ENCODE measurements at regions not wholly inside any gene's neighbourhood (a gene's known extent, or its start where the extent isn't known, plus 50 kb on each side); places are given as distances from the start of the nearest gene placed in this dataset.
A peak's percentile ranks its signal among the peaks of the same experiment; 100 is the strongest.

DNA sequence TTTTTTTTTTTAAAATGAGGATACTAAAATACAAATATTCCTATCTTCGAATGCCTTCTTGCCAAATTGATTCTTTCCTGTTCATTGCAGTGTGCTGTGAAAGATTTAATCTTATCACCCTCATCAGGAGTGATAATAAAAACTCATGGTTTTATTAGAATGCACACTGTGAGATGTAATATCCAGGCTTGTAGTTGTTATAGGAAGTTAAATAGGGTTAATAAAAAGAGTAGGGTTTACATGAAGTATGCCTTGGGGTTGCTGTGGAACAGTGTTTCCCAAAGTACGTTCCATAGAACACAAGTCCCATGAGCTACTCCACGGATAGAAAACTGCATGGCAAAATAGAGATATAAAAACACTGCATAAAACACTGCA is 191.9 kb downstream of the SPP2 start:
- DNase-seq (ENCODE audit: low spot score) = no peak
- in situ Hi-C loops (cut with HindIII; ENCODE audit: low sequenced_read_pairs) = no loop called here

- in situ Hi-C loops (cut with HindIII; ENCODE audit: low sequenced_read_pairs) = no loop called here
- DNase-seq (ENCODE audit: low spot score) = no peak
Measured at GRCh38 chr2:234241656-234242458, 191.4 kb downstream of the SPP2 start.

DNA sequence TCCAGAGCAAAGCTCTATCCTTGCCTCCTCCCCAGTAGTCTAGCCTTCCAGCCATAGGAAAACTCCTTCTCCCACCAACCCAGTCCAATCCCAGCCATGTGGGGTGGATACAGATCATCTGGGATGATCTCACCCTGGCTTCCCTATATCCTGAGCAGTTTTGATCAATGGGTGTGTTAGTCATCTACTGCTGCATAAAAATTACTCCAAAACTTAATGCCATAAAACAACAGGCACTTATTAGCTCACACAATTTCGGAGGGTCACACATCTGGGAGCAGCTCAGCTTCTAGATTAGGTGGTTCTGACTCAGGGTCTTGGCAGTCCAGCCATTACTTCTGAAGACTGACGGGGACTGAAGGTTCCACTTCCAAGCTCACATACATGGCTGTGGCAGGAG is 190.4 kb downstream of the SPP2 start:
- no peak for DNase-seq (ENCODE audit: low spot score)
- in situ Hi-C loops (cut with HindIII; ENCODE audit: low sequenced_read_pairs) = no loop called here

- in situ Hi-C loops (cut with HindIII; ENCODE audit: low sequenced_read_pairs) = no loop called here
- DNase-seq (ENCODE audit: low spot score) = no peak
Measured at GRCh38 chr2:234235191-234235590, 184.7 kb downstream of the SPP2 start.

- in situ Hi-C loops (cut with HindIII; ENCODE audit: low sequenced_read_pairs) = no loop called here
- no peak for DNase-seq (ENCODE audit: low spot score)
Measured at GRCh38 chr2:234231460-234231859, 181.0 kb downstream of the SPP2 start.

GRCh38 chr2:234219046-234219310 is 168.5 kb downstream of the SPP2 start:
- no peak for DNase-seq (ENCODE audit: low spot score)
- in situ Hi-C loops (cut with HindIII; ENCODE audit: low sequenced_read_pairs) = no loop called here

DNA sequence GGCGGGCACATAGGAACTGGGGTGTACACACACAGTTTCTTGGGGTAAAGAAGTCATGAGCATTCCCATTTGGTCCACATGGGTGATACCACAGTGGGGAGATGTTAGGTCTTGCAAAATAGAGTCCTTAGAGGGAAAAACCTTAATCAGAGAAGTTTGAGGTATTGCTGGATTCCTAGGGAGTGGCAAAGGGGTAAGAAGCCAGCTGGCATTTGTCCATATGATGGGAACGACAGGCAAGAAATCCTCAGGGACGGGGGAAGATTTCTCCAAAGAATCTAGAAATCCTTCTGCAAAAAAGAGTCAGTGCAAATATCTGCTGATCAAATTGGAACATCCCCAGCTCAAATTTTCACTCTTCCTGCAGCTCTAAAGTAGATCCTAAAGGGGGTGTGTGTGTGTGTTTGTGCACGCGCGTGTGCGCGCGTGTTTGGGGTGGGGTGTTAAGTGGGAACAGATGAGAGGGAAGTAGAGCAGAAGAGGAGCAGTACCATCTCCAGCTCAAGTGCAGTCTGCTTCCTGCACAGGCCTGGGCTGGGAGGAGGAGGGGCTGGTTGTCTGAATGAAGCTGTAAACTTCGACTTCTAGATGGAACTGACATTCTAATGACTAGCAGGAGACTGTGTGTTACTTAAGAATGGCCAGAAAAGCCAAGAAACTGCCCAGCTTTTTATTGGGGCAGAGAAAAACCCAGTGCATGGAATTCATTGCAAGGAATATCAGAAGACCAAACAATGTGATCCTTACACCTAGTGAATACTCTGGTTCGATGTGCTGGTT is 168.0 kb downstream of the SPP2 start:
- in situ Hi-C loops (cut with HindIII; ENCODE audit: low sequenced_read_pairs) = no loop called here
- no peak for DNase-seq (ENCODE audit: low spot score)

- DNase-seq (ENCODE audit: low spot score) = no peak
- in situ Hi-C loops (cut with HindIII; ENCODE audit: low sequenced_read_pairs) = no loop called here
Measured at GRCh38 chr2:234212534-234212933, 162.0 kb downstream of the SPP2 start.

GRCh38 chr2:234211797-234212196 is 161.3 kb downstream of the SPP2 start:
- in situ Hi-C loops (cut with HindIII; ENCODE audit: low sequenced_read_pairs) = no loop called here
- DNase-seq (ENCODE audit: low spot score) = no peak

- no peak for DNase-seq (ENCODE audit: low spot score)
- in situ Hi-C loops (cut with HindIII; ENCODE audit: low sequenced_read_pairs) = no loop called here
Measured at GRCh38 chr2:234206738-234207137, 156.2 kb downstream of the SPP2 start.

DNA sequence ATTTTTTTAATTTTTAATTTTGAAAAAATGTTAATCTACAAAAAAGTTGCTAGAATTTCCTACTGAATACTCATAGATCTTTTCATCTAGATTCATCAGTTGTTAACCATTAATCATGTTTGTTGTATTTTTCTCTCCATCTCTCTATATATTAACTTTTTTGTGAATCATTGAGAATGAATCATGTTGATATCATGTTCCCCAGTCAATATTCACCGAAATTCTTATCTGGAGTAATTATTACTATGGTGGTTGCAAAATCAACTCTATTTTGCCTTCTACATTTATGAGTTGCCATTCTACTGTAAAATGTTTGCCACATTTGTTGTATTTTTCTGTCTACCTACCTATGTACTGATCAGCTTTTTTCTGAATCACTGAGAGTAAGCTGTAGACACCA is 154.0 kb downstream of the SPP2 start:
- no peak for DNase-seq (ENCODE audit: low spot score)
- in situ Hi-C loops (cut with HindIII; ENCODE audit: low sequenced_read_pairs) = no loop called here

DNA sequence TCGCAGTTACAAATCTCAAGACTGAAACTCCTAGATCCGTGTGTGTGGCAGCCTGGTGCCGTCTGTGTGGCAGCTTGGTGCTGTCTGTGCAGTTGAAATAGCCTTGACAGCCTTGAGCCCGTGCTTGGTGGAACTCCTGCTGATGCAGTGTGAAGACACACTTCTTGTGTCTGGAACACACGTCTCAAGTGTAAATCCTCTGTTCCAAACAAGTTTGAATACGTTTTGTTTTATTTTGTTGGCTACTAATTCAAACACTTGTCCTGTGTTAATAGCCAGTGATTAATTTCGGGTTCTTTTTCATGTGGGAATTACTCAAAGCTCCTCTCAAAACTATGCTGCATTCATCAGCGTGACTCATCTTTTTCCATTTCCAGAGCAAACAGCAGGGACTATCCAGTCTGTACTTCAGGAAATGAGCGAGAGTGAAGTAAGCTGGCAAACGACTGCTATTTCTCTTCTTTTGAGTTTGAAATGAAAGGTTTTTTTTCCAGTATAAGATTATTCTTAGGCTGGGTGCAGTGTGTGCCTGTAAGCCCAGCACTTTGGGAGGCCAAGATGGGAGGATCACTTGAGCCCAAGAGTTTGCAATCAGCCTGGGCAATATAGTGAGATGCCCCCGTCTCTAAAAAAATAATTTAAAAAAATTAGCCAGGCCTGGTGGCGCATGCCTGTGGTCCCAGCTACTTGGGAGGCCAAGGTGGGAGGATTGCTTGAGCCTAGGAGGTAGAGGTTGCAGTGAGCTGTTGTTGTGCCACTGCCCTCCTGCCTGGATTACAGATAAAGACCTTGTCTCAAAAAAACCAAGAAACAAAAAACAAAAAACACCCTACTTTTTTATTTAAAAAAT is 152.9 kb downstream of the SPP2 start:
- in situ Hi-C loops (cut with HindIII; ENCODE audit: low sequenced_read_pairs) = no loop called here
- no peak for DNase-seq (ENCODE audit: low spot score)

DNA sequence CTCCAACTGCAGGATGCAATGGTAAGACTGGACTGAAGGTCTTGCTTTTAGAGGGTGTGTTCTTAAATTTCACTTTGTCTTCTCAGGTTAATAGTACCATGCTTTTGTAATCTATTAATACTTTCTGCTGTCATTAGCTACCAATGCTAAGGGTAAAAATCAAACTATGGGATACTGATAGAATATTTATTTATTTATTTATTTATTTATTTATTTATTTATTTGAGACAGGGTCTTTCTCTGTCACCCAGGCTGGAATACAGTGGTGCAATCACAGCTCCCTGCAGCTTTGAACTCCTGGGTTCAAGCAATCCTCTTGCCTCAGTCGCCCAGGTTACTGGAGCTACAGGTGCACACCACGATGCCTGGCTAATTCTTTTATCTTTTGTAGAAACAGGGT is 152.1 kb downstream of the SPP2 start:
- in situ Hi-C loops (cut with HindIII; ENCODE audit: low sequenced_read_pairs) = no loop called here
- DNase-seq (ENCODE audit: low spot score) = no peak

- in situ Hi-C loops (cut with HindIII; ENCODE audit: low sequenced_read_pairs) = no loop called here
- DNase-seq (ENCODE audit: low spot score) = no peak
Measured at GRCh38 chr2:234199996-234200395, 149.5 kb downstream of the SPP2 start.

DNA sequence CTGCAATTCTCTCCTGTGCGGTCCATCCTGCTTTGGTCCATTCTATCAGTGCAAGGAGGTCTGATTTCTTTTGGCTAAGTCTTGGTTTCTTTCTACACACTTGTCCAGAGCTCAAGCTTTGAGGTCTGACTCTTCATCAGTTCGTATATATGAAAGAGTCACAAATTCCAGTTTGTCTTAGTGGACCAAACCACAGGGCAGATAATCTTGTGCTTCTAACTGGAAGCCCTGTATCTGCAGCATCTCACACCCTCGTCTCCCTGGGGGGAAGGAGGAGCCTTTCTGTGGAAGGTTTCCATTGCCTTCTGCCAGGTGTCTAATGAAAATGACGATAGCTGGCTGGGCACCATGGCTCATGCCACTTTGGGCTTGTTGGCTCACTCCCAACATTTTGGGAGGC is 148.5 kb downstream of the SPP2 start:
- no peak for DNase-seq (ENCODE audit: low spot score)
- in situ Hi-C loops (cut with HindIII; ENCODE audit: low sequenced_read_pairs) = no loop called here

DNA sequence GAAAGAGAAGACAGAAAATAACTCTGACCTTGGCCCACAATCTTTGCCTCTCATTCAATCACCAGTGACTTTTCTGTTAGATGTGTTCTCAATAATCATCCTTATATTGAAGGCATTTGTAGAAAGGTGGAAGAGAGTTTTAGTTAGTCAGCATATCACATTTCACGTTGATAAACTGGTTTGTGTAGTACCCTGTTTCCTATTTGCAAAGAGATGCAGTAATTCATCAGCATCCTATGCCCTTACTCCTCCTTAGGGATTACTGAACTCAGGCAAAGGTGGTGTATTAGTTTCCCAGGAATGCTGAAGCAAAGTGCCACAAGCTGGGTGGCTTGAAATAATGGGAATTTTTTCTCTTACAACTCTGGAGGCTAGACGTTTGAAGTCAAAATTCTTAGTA is 145.0 kb downstream of the SPP2 start:
- in situ Hi-C loops (cut with HindIII; ENCODE audit: low sequenced_read_pairs) = no loop called here
- DNase-seq (ENCODE audit: low spot score) = no peak

- no peak for DNase-seq (ENCODE audit: low spot score)
- in situ Hi-C loops (cut with HindIII; ENCODE audit: low sequenced_read_pairs) = no loop called here
Measured at GRCh38 chr2:234193977-234194563, 143.6 kb downstream of the SPP2 start.

- in situ Hi-C loops (cut with HindIII; ENCODE audit: low sequenced_read_pairs) = no loop called here
- peak; percentile 12 for DNase-seq (ENCODE audit: low spot score)
Measured at GRCh38 chr2:234191819-234192407, 141.4 kb downstream of the SPP2 start.

DNA sequence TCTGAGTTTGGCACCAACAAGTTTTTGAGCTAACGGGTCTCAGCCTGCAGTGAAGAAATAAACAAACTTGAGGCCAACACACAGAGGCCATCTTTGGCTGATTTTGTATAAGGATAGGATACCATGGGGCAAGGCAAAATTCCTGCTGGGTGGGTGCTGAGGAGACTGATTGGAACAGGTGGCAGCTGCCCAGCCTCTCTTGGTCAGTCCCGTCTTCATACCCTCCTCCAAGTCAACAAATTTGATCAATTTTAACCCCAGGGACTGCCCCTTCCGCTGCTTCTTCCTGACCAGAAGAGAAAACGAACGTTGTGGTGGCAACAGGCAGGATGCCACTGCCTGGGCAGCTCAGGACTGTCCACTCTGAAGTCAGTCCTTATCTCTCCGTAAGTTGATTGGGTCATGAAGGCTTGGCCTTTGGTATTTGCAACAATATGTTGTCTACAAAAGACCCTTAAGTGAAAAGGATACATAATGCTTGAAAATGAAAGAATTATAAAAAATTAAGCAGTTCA is 139.3 kb downstream of the SPP2 start:
- in situ Hi-C loops (cut with HindIII; ENCODE audit: low sequenced_read_pairs) = no loop called here
- no peak for DNase-seq (ENCODE audit: low spot score)
